ENCODE measurements at regions not wholly inside any gene's neighbourhood (a gene's known extent, or its start where the extent isn't known, plus 50 kb on each side); places are given as distances from the start of the nearest gene placed in this dataset.
"Not testable (repeated sequence)": the region's sequence is repeated elsewhere in the genome, so short reads cannot be mapped to it uniquely, and the experiment has no call there.

DNA sequence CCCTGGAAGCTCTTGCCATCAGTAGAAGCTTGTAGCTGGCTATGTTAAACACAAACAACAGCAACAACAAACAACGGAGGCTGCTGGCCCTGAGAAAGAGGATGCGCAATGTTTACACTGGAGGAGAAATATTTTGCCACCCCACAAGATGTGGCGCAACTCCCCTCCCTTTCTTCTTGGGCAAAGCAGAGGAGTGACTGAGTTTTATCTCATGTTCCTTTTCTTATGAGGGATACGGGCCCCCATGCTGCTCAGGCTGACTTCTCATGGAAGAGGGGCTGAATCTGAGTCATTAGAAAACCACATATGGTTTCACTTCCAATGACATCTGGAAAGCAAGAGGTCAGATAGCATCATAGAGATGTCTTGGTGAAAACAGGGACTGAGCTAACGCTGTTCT, 75.9 kb upstream of the HDDC2 start:
- DNase-seq (peak in 1 of 14 experiments; percentile 3), ATAC-seq (ENCODE audit: poor library complexity) (no peak)
- Histone ChIP-seq H3K27me3 (ENCODE audit: control insufficient read depth in 1 of 2, insufficient read depth in 2 of 2, low read length in 2 of 2) (peaks cover 0 to 9% of the 10 kb centered on the region in 2 experiments), H3K27ac (ENCODE audit: low read depth in 1 of 2, low read length in 2 of 2) (no peak overlapping the region), H3K36me3 (ENCODE audit: insufficient read depth, low read length) (no peaks in the 10 kb centered on the region), H3K4me1 (ENCODE audit: insufficient read depth, low read length) (no peaks in the 10 kb centered on the region), H3K4me3 (ENCODE audit: low read length) (no peak overlapping the region), H3K9me3 (ENCODE audit: control insufficient read depth in 1 of 2, insufficient read depth in 1 of 2, low read length in 2 of 2) (no peaks in the 10 kb centered on the region)
- TF ChIP-seq, protein P1, sequence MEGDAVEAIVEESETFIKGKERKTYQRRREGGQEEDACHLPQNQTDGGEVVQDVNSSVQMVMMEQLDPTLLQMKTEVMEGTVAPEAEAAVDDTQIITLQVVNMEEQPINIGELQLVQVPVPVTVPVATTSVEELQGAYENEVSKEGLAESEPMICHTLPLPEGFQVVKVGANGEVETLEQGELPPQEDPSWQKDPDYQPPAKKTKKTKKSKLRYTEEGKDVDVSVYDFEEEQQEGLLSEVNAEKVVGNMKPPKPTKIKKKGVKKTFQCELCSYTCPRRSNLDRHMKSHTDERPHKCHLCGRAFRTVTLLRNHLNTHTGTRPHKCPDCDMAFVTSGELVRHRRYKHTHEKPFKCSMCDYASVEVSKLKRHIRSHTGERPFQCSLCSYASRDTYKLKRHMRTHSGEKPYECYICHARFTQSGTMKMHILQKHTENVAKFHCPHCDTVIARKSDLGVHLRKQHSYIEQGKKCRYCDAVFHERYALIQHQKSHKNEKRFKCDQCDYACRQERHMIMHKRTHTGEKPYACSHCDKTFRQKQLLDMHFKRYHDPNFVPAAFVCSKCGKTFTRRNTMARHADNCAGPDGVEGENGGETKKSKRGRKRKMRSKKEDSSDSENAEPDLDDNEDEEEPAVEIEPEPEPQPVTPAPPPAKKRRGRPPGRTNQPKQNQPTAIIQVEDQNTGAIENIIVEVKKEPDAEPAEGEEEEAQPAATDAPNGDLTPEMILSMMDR (IDR thresholded peaks at IDR 0.05) = no peak
- no peaks in the 10 kb centered on the region for H3K4me1 Mint-ChIP-seq (ENCODE audit: low read depth)
- CTCF ChIA-PET = interaction anchor here (1.6 kb wide), 1 partner anchor 10 kb away, joined by 3 read pairs; no protein-coding TSS in a partner anchor
- POLR2A ChIA-PET = no interaction called here
- no peak overlapping the region for H3K27ac Mint-ChIP-seq
- peaks cover 39% of the 10 kb centered on the region for H3K27me3 Mint-ChIP-seq
- H3K4me3 Mint-ChIP-seq = no peak overlapping the region
- no peaks in the 10 kb centered on the region for H3K9me3 Mint-ChIP-seq
- intact Hi-C loops (cut with DNase I, micrococcal nuclease) = no loop called here
- no peaks in the 10 kb centered on the region for H3K36me3 Mint-ChIP-seq (ENCODE audit: low read depth)

DNA sequence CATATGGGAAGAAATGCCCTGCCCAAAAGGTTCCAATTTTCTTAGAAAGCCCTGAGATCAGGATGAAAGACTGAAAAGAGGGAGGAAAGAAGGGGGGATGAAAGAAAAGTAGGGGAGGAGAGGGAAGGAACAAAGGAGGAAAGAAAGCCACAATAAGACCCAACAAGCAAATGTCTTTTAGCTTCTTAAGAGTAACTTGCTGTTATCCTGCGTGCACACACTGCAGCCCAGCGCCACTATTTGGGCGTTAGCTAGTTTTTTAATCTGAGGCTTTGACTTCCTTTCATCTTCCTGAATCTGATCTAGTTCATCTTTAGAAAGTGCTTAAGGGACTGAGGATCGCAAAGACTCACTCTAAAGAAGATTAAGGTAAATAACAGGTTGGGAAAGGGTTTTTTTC, 77.4 kb upstream of the HDDC2 start:
- H3K27ac Mint-ChIP-seq = no peak overlapping the region
- ATAC-seq (ENCODE audit: poor library complexity) (no peak), DNase-seq (no peak)
- Histone ChIP-seq H3K27me3 (ENCODE audit: control insufficient read depth in 1 of 2, insufficient read depth in 2 of 2, low read length in 2 of 2) (peaks cover 0 to 7% of the 10 kb centered on the region in 2 experiments), H3K9me3 (ENCODE audit: control insufficient read depth in 1 of 2, insufficient read depth in 1 of 2, low read length in 2 of 2) (no peaks in the 10 kb centered on the region), H3K36me3 (ENCODE audit: insufficient read depth, low read length) (no peaks in the 10 kb centered on the region), H3K4me3 (ENCODE audit: low read length) (no peak overlapping the region), H3K4me1 (ENCODE audit: insufficient read depth, low read length) (no peaks in the 10 kb centered on the region), H3K27ac (ENCODE audit: low read depth in 1 of 2, low read length in 2 of 2) (no peak overlapping the region)
- no peaks in the 10 kb centered on the region for H3K4me1 Mint-ChIP-seq (ENCODE audit: low read depth)
- CTCF ChIA-PET = no interaction called here
- intact Hi-C loops (cut with DNase I, micrococcal nuclease) = no loop called here
- POLR2A ChIA-PET = no interaction called here
- no peaks in the 10 kb centered on the region for H3K36me3 Mint-ChIP-seq (ENCODE audit: low read depth)
- H3K27me3 Mint-ChIP-seq = peaks cover 37% of the 10 kb centered on the region
- no peak overlapping the region for H3K4me3 Mint-ChIP-seq
- TF ChIP-seq, protein P1 (IDR thresholded peaks at IDR 0.05) = no peak
- H3K9me3 Mint-ChIP-seq = no peaks in the 10 kb centered on the region

DNA sequence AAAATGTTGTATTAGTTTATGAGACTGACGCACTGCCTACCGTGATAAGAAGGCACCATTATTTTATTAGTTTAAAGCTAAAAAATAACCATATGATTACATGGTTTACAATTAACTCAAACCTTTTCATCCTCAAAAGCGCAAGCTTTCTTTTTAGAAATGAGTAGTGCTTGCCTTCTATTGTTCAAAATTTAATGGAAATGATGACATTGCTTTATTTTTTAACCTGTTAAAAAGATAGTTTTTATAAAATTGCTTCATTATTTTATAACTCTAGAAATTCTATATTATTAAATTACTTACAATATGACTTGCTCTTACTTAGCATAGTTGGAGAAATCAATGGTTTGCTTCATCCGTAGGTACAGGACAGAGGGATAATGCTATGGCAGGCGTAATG, 78.7 kb upstream of the HDDC2 start:
- ATAC-seq (ENCODE audit: poor library complexity) = no peak
- intact Hi-C loops (cut with DNase I, micrococcal nuclease) = no loop called here
- no peaks in the 10 kb centered on the region for H3K4me1 ChIP-seq (ENCODE audit: insufficient read depth, low read length)
- no peak overlapping the region for H3K4me3 ChIP-seq (ENCODE audit: low read length)
- H3K27ac ChIP-seq (ENCODE audit: low read depth in 1 of 2, low read length in 2 of 2) = no peak overlapping the region
- H3K36me3 Mint-ChIP-seq (ENCODE audit: low read depth) = no peaks in the 10 kb centered on the region
- TF ChIP-seq, protein P1 (IDR thresholded peaks at IDR 0.05) = no peak
- ChIA-PET POLR2A (no interaction called here), CTCF (no interaction called here)
- H3K36me3 ChIP-seq (ENCODE audit: insufficient read depth, low read length) = no peaks in the 10 kb centered on the region
- H3K27me3 ChIP-seq (ENCODE audit: control insufficient read depth in 1 of 2, insufficient read depth in 2 of 2, low read length in 2 of 2) = peaks cover 0 to 3% of the 10 kb centered on the region in 2 experiments
- no peaks in the 10 kb centered on the region for H3K9me3 ChIP-seq (ENCODE audit: control insufficient read depth in 1 of 2, insufficient read depth in 1 of 2, low read length in 2 of 2)
- DNase-seq = no peak
- peaks cover 28% of the 10 kb centered on the region for H3K27me3 Mint-ChIP-seq
- H3K27ac Mint-ChIP-seq = no peak overlapping the region
- H3K9me3 Mint-ChIP-seq = no peaks in the 10 kb centered on the region
- H3K4me1 Mint-ChIP-seq (ENCODE audit: low read depth) = no peaks in the 10 kb centered on the region
- no peak overlapping the region for H3K4me3 Mint-ChIP-seq

DNA sequence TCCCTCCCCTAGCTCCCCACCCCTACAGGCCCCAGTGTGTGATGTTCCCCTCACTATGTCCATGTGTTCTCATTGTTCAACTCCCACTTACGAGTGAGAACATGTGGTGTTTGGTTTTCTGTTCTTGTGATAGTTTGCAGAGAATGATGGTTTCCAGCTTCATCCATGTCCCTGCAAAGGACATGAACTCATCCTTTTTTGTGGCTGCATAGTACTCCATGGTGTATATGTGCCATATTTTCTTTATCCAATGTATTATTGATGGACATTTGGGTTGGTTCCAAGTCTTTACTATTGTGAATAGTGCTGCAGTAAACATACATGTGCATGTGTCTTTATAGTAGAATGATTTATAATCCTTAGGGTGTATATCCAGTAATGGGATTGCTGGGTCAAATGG, 84.6 kb upstream of the HDDC2 start:
- H3K27ac Mint-ChIP-seq; POLR2A ChIA-PET; H3K36me3 Mint-ChIP-seq (ENCODE audit: low read depth); H3K9me3 ChIP-seq (ENCODE audit: control insufficient read depth in 1 of 2, insufficient read depth in 1 of 2, low read length in 2 of 2); H3K4me1 ChIP-seq (ENCODE audit: insufficient read depth, low read length); H3K27me3 ChIP-seq (ENCODE audit: control insufficient read depth in 1 of 2, insufficient read depth in 2 of 2, low read length in 2 of 2); H3K36me3 ChIP-seq (ENCODE audit: insufficient read depth, low read length); DNase-seq; ATAC-seq (ENCODE audit: poor library complexity); H3K27ac ChIP-seq (ENCODE audit: low read depth in 1 of 2, low read length in 2 of 2); CTCF ChIA-PET; intact Hi-C loops (cut with DNase I, micrococcal nuclease); H3K4me3 ChIP-seq (ENCODE audit: low read length); H3K4me1 Mint-ChIP-seq (ENCODE audit: low read depth); H3K9me3 Mint-ChIP-seq; H3K4me3 Mint-ChIP-seq: not testable (repeated sequence)
- H3K27me3 Mint-ChIP-seq = peaks cover 18% of the 10 kb centered on the region
